GM12891 (cell line): ENCODE measurements at regions not wholly inside any gene's neighbourhood (a gene's known extent, or its start where the extent isn't known, plus 50 kb on each side); places are given as distances from the start of the nearest gene placed in this dataset.

Experiments used
- PAX5 ChIP-seq: IDR thresholded peaks from 2 replicates; pipeline ENCODE4 v1.6.1; 2011; ENCODE audit warnings: low read length, moderate library complexity, mild to moderate bottlenecking; ENCODE audit not compliant: insufficient read depth, severe bottlenecking
- POLR2A ChIP-seq: IDR thresholded peaks from 2 replicates; pipeline ENCODE4 v1.6.1; 2011; ENCODE audit warnings: low read depth, low read length, control low read depth
- POLR2AphosphoS5 ChIP-seq: IDR thresholded peaks from 2 replicates; pipeline ENCODE4 v1.6.1; 2011; ENCODE audit warnings: low read depth, low read length, control low read depth
- POU2F2 ChIP-seq: IDR thresholded peaks from 2 replicates; pipeline ENCODE4 v1.6.1; 2011; ENCODE audit warnings: low read depth, mild to moderate bottlenecking, control low read depth, low read length, moderate library complexity
- SPI1 ChIP-seq: IDR thresholded peaks from 2 replicates; pipeline ENCODE4 v1.6.1; 2011; ENCODE audit warnings: low read depth, low read length, control low read depth
- TAF1 ChIP-seq: IDR thresholded peaks from 2 replicates; pipeline ENCODE4 v1.6.1; 2011; ENCODE audit warnings: low read depth, low read length, control low read depth

GRCh38 chr3:25029820-25030219, 398.2 kb upstream of the RARB start:
- TF ChIP-seq POLR2A: no peak
- no peak for TF ChIP-seq POLR2AphosphoS5
- no peak for TF ChIP-seq SPI1
- no peak for TF ChIP-seq TAF1
- TF ChIP-seq PAX5: no peak
- TF ChIP-seq POU2F2: no peak
